HCT116 (cell line): ENCODE measurements at regions not wholly inside any gene's neighbourhood (a gene's known extent, or its start where the extent isn't known, plus 50 kb on each side); places are given as distances from the start of the nearest gene placed in this dataset.

ENCODE experiments used
- ATAC-seq: fragments of 200-7000 bp; cut with Tn5 transposase; 2 replicates; pipeline ENCODE4 v1.9.1; 2020; ENCODE audit warnings: mild to moderate bottlenecking, moderate library complexity
- BruUV-seq: library from RNA; stranded (reverse); fragments of 400-500 nt; replicated peaks from 2 replicates; lab custom pipeline; 2021; lab: Mats Ljungman, UMichigan
- CTCF ChIA-PET: fragments of 300-600 bp; sonication (Branson Sonifier 250); formaldehyde crosslinking; loops from one replicate; lab custom pipeline; 2021; ENCODE audit warnings: antibody characterized with exemption; lab: Charles Lee
- POLR2A ChIA-PET: fragments of 300-600, 350-600 bp; sonication (Branson Sonifier 250); formaldehyde crosslinking; loops from one replicate; lab custom pipeline; 2021; ENCODE audit warnings: antibody characterized with exemption; lab: Charles Lee
- RAD21 ChIA-PET, 2 experiments: fragments of 300-600 bp; sonication (Branson Sonifier 250); formaldehyde crosslinking; loops; one replicate each; lab custom pipeline; 2023; ENCODE audit warnings: low total read pairs in 2 of 2; ENCODE audit not compliant: uncharacterized antibody in 2 of 2, unreplicated experiment in 2 of 2, low non-redundant PET in 1 of 2; lab: Charles Lee
- DNase-seq: peaks from one replicate; pipeline ENCODE4 v3.0.0-alpha.2; 2010; ENCODE audit warnings: low read depth, low spot score
- H2AFZ ChIP-seq: fragments of 200-600 bp; shearing (Covaris generic), sonication (generic); 2 replicates; pipeline ENCODE4 v1.6.1; 2017; ENCODE audit warnings: low read depth, mixed run types, mixed read lengths, antibody characterized with exemption, low read length; ENCODE audit not compliant: poor library complexity, severe bottlenecking
- H3K27ac ChIP-seq: 2 replicates; pipeline ENCODE4 v1.5.1; 2012; ENCODE audit warnings: low read depth, low read length
- H3K27me3 ChIP-seq: fragments of 200-600 bp; sonication (generic); 2 replicates; pipeline ENCODE4 v1.6.1; 2016; ENCODE audit warnings: mixed run types, low read length, mixed read lengths; ENCODE audit not compliant: insufficient read depth
- H3K36me3 ChIP-seq, 2 experiments: fragments of 200-500 bp in 1 of 2; fragments of 200-600 bp in 1 of 2; sonication (Bioruptor generic) in 1 of 2; sonication (generic) in 1 of 2; 2 replicates each; pipeline versions ENCODE4 v1.5.1 to v1.6.1; 2014 to 2016; ENCODE audit warnings: low read length in 2 of 2, inconsistent platforms in 1 of 2, mixed read lengths in 1 of 2, mixed run types in 1 of 2; ENCODE audit not compliant: insufficient read depth in 2 of 2, control insufficient read depth in 1 of 2
- H3K4me1 ChIP-seq, 2 experiments: fragments of 200-600 bp in 1 of 2; sonication (generic) in 1 of 2; 2 replicates each; pipeline versions ENCODE4 v1.5.1 to v1.6.1; 2012 to 2017; ENCODE audit warnings: low read length in 2 of 2, inconsistent platforms in 1 of 2, mild to moderate bottlenecking in 1 of 2, mixed read lengths in 1 of 2, mixed run types in 1 of 2, moderate library complexity in 1 of 2; ENCODE audit not compliant: insufficient read depth in 2 of 2, control insufficient read depth in 1 of 2
- H3K4me2 ChIP-seq: fragments of 200-600 bp; sonication (generic); 2 replicates; pipeline ENCODE4 v1.6.1; 2017; ENCODE audit warnings: mixed run types, low read length, mixed read lengths
- H3K4me3 ChIP-seq, 2 experiments: fragments of 200-600 bp in 1 of 2; sonication (generic) in 1 of 2; replicated peaks in 1 of 2; 2 replicates each; pipeline ENCODE4 v1.5.1; 2011 to 2016; ENCODE audit warnings: low read length in 2 of 2, control low read depth in 1 of 2, low read depth in 1 of 2, mild to moderate bottlenecking in 1 of 2, mixed read lengths in 1 of 2, mixed run types in 1 of 2
- H3K79me2 ChIP-seq: fragments of 200-600 bp; sonication (generic); 2 replicates; pipeline ENCODE4 v1.6.1; 2017; ENCODE audit warnings: mild to moderate bottlenecking, mixed run types, low read length, moderate library complexity, mixed read lengths; ENCODE audit not compliant: insufficient read depth
- H3K9ac ChIP-seq: fragments of 200-600 bp; sonication (generic); 2 replicates; pipeline ENCODE4 v1.6.1; 2016; ENCODE audit warnings: low read length, mixed read lengths
- H3K9me2 ChIP-seq: fragments of 200-600 bp; sonication (generic), shearing (Covaris generic); 2 replicates; pipeline ENCODE4 v1.6.1; 2017; ENCODE audit warnings: mixed run types, mild to moderate bottlenecking, moderate library complexity; ENCODE audit not compliant: insufficient read depth
- H3K9me3 ChIP-seq, 2 experiments: fragments of 200-500 bp in 1 of 2; fragments of 200-600 bp in 1 of 2; sonication (Bioruptor generic) in 1 of 2; sonication (generic) in 1 of 2; 2 replicates each; pipeline ENCODE4 v1.6.1; 2014 to 2017; ENCODE audit warnings: low read length in 2 of 2, mixed read lengths in 2 of 2, inconsistent platforms in 1 of 2, low read depth in 1 of 2, mild to moderate bottlenecking in 1 of 2, mixed run types in 1 of 2, moderate library complexity in 1 of 2; ENCODE audit not compliant: control insufficient read depth in 1 of 2, insufficient read depth in 1 of 2
- H4K20me1 ChIP-seq: fragments of 200-600 bp; sonication (generic), shearing (Covaris generic); 2 replicates; pipeline ENCODE4 v1.6.1; 2017; ENCODE audit warnings: mixed run types, mild to moderate bottlenecking, moderate library complexity; ENCODE audit not compliant: insufficient read depth
- CTCF ChIP-seq, 3 experiments: fragments of 200-600 bp in 1 of 3; sonication (generic) in 1 of 3; IDR thresholded peaks in 2 of 3; conservative IDR thresholded peaks in 1 of 3; 2 replicates each; pipeline ENCODE4 v1.5.1; 2012 to 2017; ENCODE audit warnings: low read depth in 2 of 3, low read length in 2 of 3, antibody characterized with exemption in 1 of 3, borderline replicate concordance in 1 of 3, control low read depth in 1 of 3, mild to moderate bottlenecking in 1 of 3, mixed read lengths in 1 of 3, mixed run types in 1 of 3, moderate library complexity in 1 of 3; ENCODE audit not compliant: insufficient read depth in 1 of 3
- ELF1 ChIP-seq: IDR thresholded peaks from 2 replicates; pipeline ENCODE4 v1.6.1; 2012; ENCODE audit warnings: low read depth, borderline replicate concordance
- EZH2 ChIP-seq: fragments of 200-600 bp; sonication (generic); IDR thresholded peaks from 2 replicates; pipeline ENCODE4 v1.6.1; 2017; ENCODE audit warnings: antibody characterized with exemption, mixed run types
- POLR2A ChIP-seq: IDR thresholded peaks from 2 replicates; pipeline ENCODE4 v1.7.0; 2011; ENCODE audit warnings: borderline replicate concordance; ENCODE audit not compliant: insufficient read depth, insufficient read length; ENCODE audit errors: extremely low read depth
- RAD21 ChIP-seq: IDR thresholded peaks from 2 replicates; pipeline ENCODE4 v1.6.1; 2012; ENCODE audit warnings: low read depth, mild to moderate bottlenecking
- SIN3A ChIP-seq: IDR thresholded peaks from 2 replicates; pipeline ENCODE4 v1.6.1; 2012; ENCODE audit warnings: low read depth
- SP1 ChIP-seq: IDR thresholded peaks from 2 replicates; pipeline ENCODE4 v1.6.1; 2012; ENCODE audit warnings: low read depth
- TCF7L2 ChIP-seq: IDR thresholded peaks from 2 replicates; pipeline ENCODE4 v1.7.0; 2011; ENCODE audit warnings: borderline replicate concordance, inconsistent platforms; ENCODE audit not compliant: insufficient read depth, insufficient read length; ENCODE audit errors: extremely low read depth
- YY1 ChIP-seq: IDR thresholded peaks from 2 replicates; pipeline ENCODE4 v1.6.1; 2011; ENCODE audit warnings: low read length, low read depth, moderate library complexity, mild to moderate bottlenecking; ENCODE audit not compliant: insufficient replicate concordance; ENCODE audit errors: extremely low read depth
- intact Hi-C: fragments of 100-400 bp; cut with micrococcal nuclease; formaldehyde crosslinking; loops from 2 replicates; pipeline ENCODE4 v1.10.0; 2022

GRCh38 chr2:18387441-18388206, 172.8 kb downstream of the RDH14 start:
- no peak for TF ChIP-seq EZH2
- TF ChIP-seq YY1: no peak
- TF ChIP-seq SP1: no peak
- TF ChIP-seq RAD21: peak; percentile 83
- TF ChIP-seq ELF1: peak; percentile 30; the same call in 1 of the 2 replicates
- TF ChIP-seq TCF7L2: no peak
- no peak for TF ChIP-seq SIN3A
- peak; percentile 76 to 87 (median 82) for TF ChIP-seq CTCF (IDR thresholded peaks at IDR 0.05 in 2 of 3, conservative IDR thresholded peaks at IDR 0.05 in 1 of 3; ENCODE audit: borderline replicate concordance in 1 of 3, insufficient read depth in 1 of 3, low read depth in 2 of 3, low read length in 2 of 3)
- no peak for TF ChIP-seq POLR2A
- TF ChIP-seq, all 23 proteins: peak for 3
- CTCF ChIA-PET: interaction anchor here (0.6 to 2.1 kb wide), 15 partner anchors 8 to 982 kb away, joined by 3 to 10 read pairs (median 4); no protein-coding TSS in a partner anchor
- no TSS peak for BruUV-seq
- no peak overlapping the region for H3K4me3 ChIP-seq
- H3K9me2 ChIP-seq: no peaks in the 10 kb centered on the region
- H3K27ac ChIP-seq: 0 out of 2 replicates have a peak overlapping the region, but pooled peaks have one; percentile 11
- ATAC-seq (peak; percentile 93), DNase-seq (peak; percentile 68)
- H3K9me3 ChIP-seq: no peaks in the 10 kb centered on the region
- H3K4me2 ChIP-seq: peak overlapping the region; percentile 36; the same call in 1 of the 2 replicates
- peaks cover 20% of the 10 kb centered on the region for H3K27me3 ChIP-seq
- H4K20me1 ChIP-seq: no peaks in the 10 kb centered on the region
- no peaks in the 10 kb centered on the region for H3K36me3 ChIP-seq
- intact Hi-C loops: loop anchor here (1.0 kb wide), 2 partner anchors 976 to 1476 kb away; no protein-coding TSS in a partner anchor
- H3K4me1 ChIP-seq: no peaks in the 10 kb centered on the region
- H3K79me2 ChIP-seq: no peaks in the 10 kb centered on the region
- RAD21 ChIA-PET: interaction anchor here in 1 of 2 experiments (1.0 kb wide), 1 partner anchor 979 kb away, joined by 3 read pairs; no protein-coding TSS in a partner anchor
- peak overlapping the region; percentile 62 for H2AFZ ChIP-seq
- POLR2A ChIA-PET: no interaction called here
- H3K9ac ChIP-seq: no peak overlapping the region
